GM12878 (cell line): ENCODE measurements at regions not wholly inside any gene's neighbourhood (a gene's known extent, or its start where the extent isn't known, plus 50 kb on each side); places are given as distances from the start of the nearest gene placed in this dataset.

Source experiments
- ATAC-seq: fragments of 200-7000 bp; cut with Tn5 transposase; 3 replicates; pipeline ENCODE4 v1.9.1; 2020; ENCODE audit warnings: mild to moderate bottlenecking, moderate library complexity
- BruUV-seq: library from RNA; stranded (reverse); fragments of 400-500 nt; replicated peaks from 2 replicates; lab custom pipeline; 2021; lab: Mats Ljungman, UMichigan
- CTCF ChIA-PET: fragments of 300-600 bp; sonication (Branson Sonifier 250); formaldehyde crosslinking; extraction: SDS; loops from one replicate; lab custom pipeline; 2021; ENCODE audit warnings: inconsistent platforms; lab: Yijun Ruan, JAX
- POLR2A ChIA-PET: fragments of 350-600 bp; formaldehyde crosslinking; extraction: SDS; loops from one replicate; lab custom pipeline; 2021; ENCODE audit warnings: inconsistent platforms; lab: Charles Lee
- RAD21 ChIA-PET: fragments of 300-600 bp; sonication (Branson Sonifier 250); formaldehyde crosslinking; loops from one replicate; lab custom pipeline; 2023; ENCODE audit warnings: antibody characterized with exemption; ENCODE audit not compliant: unreplicated experiment; lab: Charles Lee
- SMC1A ChIA-PET: fragments of 300-600 bp; sonication (Branson Sonifier 250); formaldehyde crosslinking; loops from one replicate; lab custom pipeline; 2023; ENCODE audit not compliant: unreplicated experiment, uncharacterized antibody; lab: Charles Lee
- DNase-seq: peaks from one replicate; pipeline ENCODE4 v3.0.0-alpha.2; 2011; ENCODE audit warnings: low read depth, low spot score
- FAIRE-seq: peaks from 3 replicates; lab custom pipeline; 2011; peaks lifted over from hg19 to GRCh38; lab: Jason Lieb, UNC
- H2AFZ ChIP-seq: 2 replicates; pipeline ENCODE4 v1.6.0; 2011; ENCODE audit warnings: low read depth, low read length, control low read depth; ENCODE audit not compliant: control insufficient read depth
- H3K27ac ChIP-seq: 2 replicates; pipeline ENCODE4 v1.5.1; 2011; ENCODE audit warnings: control low read depth; ENCODE audit not compliant: control insufficient read depth, insufficient read depth
- H3K27me3 ChIP-seq, 2 experiments: replicated peaks in 1 of 2; 2 replicates each; pipeline versions ENCODE4 v1.6.0 to v1.6.1; 2011; ENCODE audit warnings: low read length in 1 of 2; ENCODE audit not compliant: control insufficient read depth in 2 of 2, insufficient read depth in 2 of 2
- H3K36me3 ChIP-seq, 2 experiments: 2 replicates each; pipeline ENCODE4 v1.5.1; 2011; ENCODE audit warnings: low read length in 1 of 2; ENCODE audit not compliant: control insufficient read depth in 2 of 2, insufficient read depth in 2 of 2
- H3K4me1 ChIP-seq: 2 replicates; pipeline ENCODE4 v1.6.1; 2011; ENCODE audit warnings: mild to moderate bottlenecking, low read length, moderate library complexity, mixed read lengths; ENCODE audit not compliant: control insufficient read depth, insufficient read depth
- H3K4me2 ChIP-seq: 2 replicates; pipeline ENCODE4 v1.6.0; 2011; ENCODE audit warnings: control low read depth; ENCODE audit not compliant: control insufficient read depth, insufficient read depth
- H3K4me3 ChIP-seq: fragments of 200-600 bp; sonication (generic); 2 replicates; pipeline ENCODE4 v1.5.1; 2016
- H3K79me2 ChIP-seq: 2 replicates; pipeline ENCODE4 v1.6.0; 2011; ENCODE audit warnings: low read length; ENCODE audit not compliant: control insufficient read depth, insufficient read depth
- H3K9ac ChIP-seq: 2 replicates; pipeline ENCODE4 v1.8.0; 2011; ENCODE audit warnings: low read length, control low read depth, mixed read lengths; ENCODE audit not compliant: control insufficient read depth, insufficient read depth
- H3K9me3 ChIP-seq: replicated peaks from 3 replicates; pipeline ENCODE4 v1.5.1; 2011; ENCODE audit warnings: mild to moderate bottlenecking, low read length; ENCODE audit not compliant: control insufficient read depth, insufficient read depth
- H4K20me1 ChIP-seq: 2 replicates; pipeline ENCODE4 v1.6.0; 2011; ENCODE audit not compliant: control insufficient read depth, insufficient read depth
- CHD1 ChIP-seq: IDR thresholded peaks from 2 replicates; pipeline ENCODE4 v1.6.1; 2012; ENCODE audit warnings: low read depth, low read length, improper control_type of control experiment
- CTCF ChIP-seq, 3 experiments: IDR thresholded peaks in 2 of 3; conservative IDR thresholded peaks in 1 of 3; 2 replicates each; pipeline ENCODE4 v1.5.1; 2011; ENCODE audit warnings: low read depth in 3 of 3, low read length in 3 of 3, mild to moderate bottlenecking in 3 of 3, control low read depth in 2 of 3, moderate library complexity in 2 of 3, inconsistent platforms in 1 of 3, mixed read lengths in 1 of 3; ENCODE audit not compliant: control insufficient read depth in 2 of 3, insufficient read depth in 1 of 3; ENCODE audit errors: extremely low read depth in 1 of 3
- E2F4 ChIP-seq: IDR thresholded peaks from 2 replicates; pipeline ENCODE4 v1.6.1; 2012; ENCODE audit warnings: low read depth, low read length, improper control_type of control experiment
- FOXM1 ChIP-seq: IDR thresholded peaks from 2 replicates; pipeline ENCODE4 v1.6.1; 2012; ENCODE audit warnings: low read depth, mild to moderate bottlenecking, inconsistent platforms, low read length, moderate library complexity
- IKZF2 ChIP-seq, 2 experiments: fragments of 450-650 bp; IDR thresholded peaks; 2 replicates each; pipeline ENCODE4 v1.6.1; 2017; ENCODE audit warnings: mild to moderate bottlenecking in 2 of 2, moderate library complexity in 2 of 2
- JUND ChIP-seq: IDR thresholded peaks from 2 replicates; pipeline ENCODE4 v1.6.1; 2012; ENCODE audit warnings: low read depth, mild to moderate bottlenecking, low read length, improper control_type of control experiment, moderate library complexity
- MEF2B ChIP-seq: fragments of 450-650 bp; IDR thresholded peaks from 2 replicates; pipeline ENCODE4 v1.6.1; 2018; ENCODE audit warnings: mild to moderate bottlenecking, moderate library complexity; ENCODE audit not compliant: partially characterized antibody, poor library complexity, severe bottlenecking
- NFXL1 ChIP-seq: fragments of 450-650 bp; IDR thresholded peaks from 2 replicates; pipeline ENCODE4 v1.6.1; 2017; ENCODE audit warnings: antibody characterized with exemption, mild to moderate bottlenecking, borderline replicate concordance
- POLR2AphosphoS2 ChIP-seq: IDR thresholded peaks from 2 replicates; pipeline ENCODE4 v1.6.1; 2011; ENCODE audit warnings: low read depth, mild to moderate bottlenecking, low read length, improper control_type of control experiment, moderate library complexity
- POU2F2 ChIP-seq: IDR thresholded peaks from 3 replicates; pipeline ENCODE4 v1.6.1; 2011; ENCODE audit warnings: low read depth, mild to moderate bottlenecking, low read length, borderline replicate concordance
- RFX5 ChIP-seq: IDR thresholded peaks from 2 replicates; pipeline ENCODE4 v1.6.1; 2011; ENCODE audit warnings: low read depth, low read length, improper control_type of control experiment
- SIX5 ChIP-seq: IDR thresholded peaks from 2 replicates; pipeline ENCODE4 v1.6.1; 2011; ENCODE audit warnings: mild to moderate bottlenecking, low read depth, low read length, moderate library complexity; ENCODE audit not compliant: severe bottlenecking
- STAT1 ChIP-seq: fragments of 450-650 bp; conservative IDR thresholded peaks from 2 replicates; pipeline ENCODE4 v1.6.1; 2014; ENCODE audit warnings: antibody characterized with exemption, mild to moderate bottlenecking
- TARDBP ChIP-seq: IDR thresholded peaks from 2 replicates; pipeline ENCODE4 v1.6.1; 2016; ENCODE audit warnings: borderline replicate concordance
- ZBTB4 ChIP-seq: fragments of 450-650 bp; formaldehyde crosslinking; IDR thresholded peaks from 2 replicates; pipeline ENCODE4 v1.4.0; 2022; ENCODE audit warnings: mild to moderate bottlenecking, moderate library complexity
- ZNF622 ChIP-seq: fragments of 450-650 bp; IDR thresholded peaks from 2 replicates; pipeline ENCODE4 v1.6.1; 2017; ENCODE audit warnings: mild to moderate bottlenecking, inconsistent platforms
- WGBS: methylation state at CpG from one replicate; pipeline ENCODE4 v1.1.6; 2016; ENCODE audit warnings: low lambda C conversion rate; ENCODE audit not compliant: insufficient replicate concordance, insufficient coverage; ENCODE audit errors: missing lambda C conversion rate; 5-methylcytosine and 5-hydroxymethylcytosine counted together
- in situ Hi-C: fragments of 300-500 bp; cut with MboI; formaldehyde crosslinking; loops from 9 replicates; pipeline ENCODE4 v1.14.3; 2018; ENCODE audit warnings: mixed read lengths
- intact Hi-C: fragments of 100-400 bp; cut with micrococcal nuclease; formaldehyde crosslinking; loops from one replicate; pipeline ENCODE4 v1.14.2; 2022; ENCODE audit not compliant: unreplicated experiment
- TF ChIP-seq, protein P1 (sequence below): IDR thresholded peaks from 2 replicates; pipeline ENCODE4 v1.6.1; 2011; ENCODE audit warnings: borderline replicate concordance, low read depth, mild to moderate bottlenecking, moderate library complexity, mixed read lengths, low read length; ENCODE audit not compliant: insufficient read depth; ENCODE audit errors: extremely low read length
- TF ChIP-seq, protein P2 (sequence below): IDR thresholded peaks from 2 replicates; pipeline ENCODE4 v1.6.1; 2011; ENCODE audit warnings: low read depth, mild to moderate bottlenecking, low read length, moderate library complexity, borderline replicate concordance; ENCODE audit errors: extremely low read depth

- CTCF ChIA-PET = interaction anchor here (1.2 kb wide), 1 partner anchor 9 kb away, joined by 3 read pairs; no protein-coding TSS in a partner anchor
- ATAC-seq = no peak
- no peak overlapping the region for H3K4me3 ChIP-seq
- POLR2A ChIA-PET = no interaction called here
- TF ChIP-seq, protein P1, sequence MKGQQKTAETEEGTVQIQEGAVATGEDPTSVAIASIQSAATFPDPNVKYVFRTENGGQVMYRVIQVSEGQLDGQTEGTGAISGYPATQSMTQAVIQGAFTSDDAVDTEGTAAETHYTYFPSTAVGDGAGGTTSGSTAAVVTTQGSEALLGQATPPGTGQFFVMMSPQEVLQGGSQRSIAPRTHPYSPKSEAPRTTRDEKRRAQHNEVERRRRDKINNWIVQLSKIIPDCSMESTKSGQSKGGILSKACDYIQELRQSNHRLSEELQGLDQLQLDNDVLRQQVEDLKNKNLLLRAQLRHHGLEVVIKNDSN = no peak
- TF ChIP-seq RFX5 (no peak), ZBTB4 (CRISPR knock-in tag) (no peak), JUND (no peak), ZNF622 (no peak), CHD1 (no peak), POU2F2 (no peak), IKZF2 (IDR thresholded peaks at IDR 0.05) (no peak), POLR2AphosphoS2 (no peak), MEF2B (no peak), FOXM1 (no peak), TARDBP (no peak), STAT1 (no peak), SIX5 (no peak), NFXL1 (no peak), CTCF (IDR thresholded peaks at IDR 0.05 in 2 of 3, conservative IDR thresholded peaks at IDR 0.05 in 1 of 3; ENCODE audit: control insufficient read depth in 2 of 3, extremely low read depth in 1 of 3, insufficient read depth in 1 of 3, low read depth in 3 of 3, low read length in 3 of 3) (no peak), E2F4 (no peak)
- TF ChIP-seq, protein P2, sequence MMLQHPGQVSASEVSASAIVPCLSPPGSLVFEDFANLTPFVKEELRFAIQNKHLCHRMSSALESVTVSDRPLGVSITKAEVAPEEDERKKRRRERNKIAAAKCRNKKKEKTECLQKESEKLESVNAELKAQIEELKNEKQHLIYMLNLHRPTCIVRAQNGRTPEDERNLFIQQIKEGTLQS = no peak
- H3K27me3 ChIP-seq = 0 out of 4 replicates have a peak, but pooled peaks cover 0 to 1% of the 10 kb centered on the region in 2 experiments
- RAD21 ChIA-PET = no interaction called here
- H3K36me3 ChIP-seq = no peaks in the 10 kb centered on the region
- H3K9me3 ChIP-seq = no peaks in the 10 kb centered on the region
- DNase-seq = no peak
- no peak for FAIRE-seq
- H4K20me1 ChIP-seq = no peaks in the 10 kb centered on the region
- 19% methylated on average over 5 of the region's 5 CpGs for WGBS
- no peaks in the 10 kb centered on the region for H3K79me2 ChIP-seq
- no peaks in the 10 kb centered on the region for H3K4me1 ChIP-seq
- BruUV-seq = no TSS peak
- H3K9ac ChIP-seq = no peak overlapping the region
- no peak overlapping the region for H3K27ac ChIP-seq
- intact Hi-C loops (no loop called here), in situ Hi-C loops (no loop called here)
- H3K4me2 ChIP-seq = no peak overlapping the region
- SMC1A ChIA-PET = no interaction called here
- no peak overlapping the region for H2AFZ ChIP-seq
Measured at GRCh38 chr2:100216015-100216414, 73.6 kb upstream of the AFF3 start.
